ENCODE measurements at regions not wholly inside any gene's neighbourhood (a gene's known extent, or its start where the extent isn't known, plus 50 kb on each side); places are given as distances from the start of the nearest gene placed in this dataset.

GRCh38 chr6:133698272-133698671, 190.6 kb upstream of the TCF21 start:
- POLR2A ChIA-PET: no interaction called here

GRCh38 chr6:133699741-133700385, 189.1 kb upstream of the TCF21 start:
- Histone ChIP-seq H3K9me3 (no peaks in the 10 kb centered on the region), H3K27ac (ENCODE audit: low read depth in 2 of 2, low read length in 1 of 2) (no peak overlapping the region), H3K9me2 (no peaks in the 10 kb centered on the region), H3K4me1 (ENCODE audit: control insufficient read depth in 1 of 2, insufficient read depth in 2 of 2, low read depth in 1 of 2, low read length in 1 of 2) (no peaks in the 10 kb centered on the region), H3K79me2 (ENCODE audit: insufficient read depth) (no peaks in the 10 kb centered on the region), H3K4me2 (no peak overlapping the region), H3K36me3 (replicated peaks in 1 of 2; ENCODE audit: control insufficient read depth in 1 of 2, insufficient read depth in 2 of 2, low read length in 1 of 2) (no peaks in the 10 kb centered on the region), H3K9ac (no peak overlapping the region), H3K27me3 (ENCODE audit: insufficient read depth) (no peaks in the 10 kb centered on the region; the same call in 1 of the 2 replicates), H3K4me3 (ENCODE audit: low read depth in 2 of 2, low read length in 1 of 2) (no peak overlapping the region), H3F3A (replicated peaks; ENCODE audit: insufficient read depth) (no peaks in the 10 kb centered on the region), H2AFZ (ENCODE audit: low read depth) (no peak overlapping the region), H4K20me1 (ENCODE audit: insufficient read depth) (no peaks in the 10 kb centered on the region)
- ChIA-PET POLR2A (no interaction called here), CTCF (no interaction called here)
- no peak for TF ChIP-seq TEAD4 (IDR thresholded peaks at IDR 0.05; ENCODE audit: borderline replicate concordance, insufficient read depth)
- TF ChIP-seq GABPA (IDR thresholded peaks at IDR 0.05; ENCODE audit: low read depth): no peak
- no peak for TF ChIP-seq TCF12 (IDR thresholded peaks at IDR 0.05)
- no peak for TF ChIP-seq ZBTB33 (IDR thresholded peaks at IDR 0.05; ENCODE audit: borderline replicate concordance, low read depth)
- no peak for TF ChIP-seq NFIC (IDR thresholded peaks at IDR 0.05; ENCODE audit: borderline replicate concordance)
- no peak for TF ChIP-seq FOXJ3 (CRISPR knock-in tag; IDR thresholded peaks at IDR 0.05)
- no peak for TF ChIP-seq MXI1 (IDR thresholded peaks at IDR 0.05; ENCODE audit: low read depth, low read length)
- no peak for TF ChIP-seq FOXM1 (IDR thresholded peaks at IDR 0.05; ENCODE audit: low read depth)
- no peak for TF ChIP-seq USF1 (IDR thresholded peaks at IDR 0.05; ENCODE audit: borderline replicate concordance, low read depth)
- no peak for TF ChIP-seq PBX3 (IDR thresholded peaks at IDR 0.05)
- no peak for TF ChIP-seq MEF2A (IDR thresholded peaks at IDR 0.05; ENCODE audit: borderline replicate concordance, low read depth)
- TF ChIP-seq EZH2phosphoT487 (IDR thresholded peaks at IDR 0.05; ENCODE audit: borderline replicate concordance, low read depth): no peak
- no peak for DNase-seq
- WGBS (ENCODE audit: low lambda C conversion rate): 21% methylated on average over 1 of the region's 1 CpG

More at GRCh38 chr6:133698272-133698671, 190.6 kb upstream of the TCF21 start:
- H3F3A ChIP-seq (replicated peaks; ENCODE audit: insufficient read depth): no peaks in the 10 kb centered on the region
- WGBS (ENCODE audit: low lambda C conversion rate): 13% methylated on average over 1 of the region's 1 CpG
- H3K36me3 ChIP-seq (replicated peaks in 1 of 2; ENCODE audit: control insufficient read depth in 1 of 2, insufficient read depth in 2 of 2, low read length in 1 of 2): no peaks in the 10 kb centered on the region
- no peak overlapping the region for H3K4me3 ChIP-seq (ENCODE audit: low read depth in 2 of 2, low read length in 1 of 2)
- no peaks in the 10 kb centered on the region; the same call in 1 of the 2 replicates for H3K27me3 ChIP-seq (ENCODE audit: insufficient read depth)
- TF ChIP-seq TEAD4 (IDR thresholded peaks at IDR 0.05; ENCODE audit: borderline replicate concordance, insufficient read depth) (no peak), RXRA (IDR thresholded peaks at IDR 0.05; ENCODE audit: borderline replicate concordance, low read depth) (no peak), YY1 (IDR thresholded peaks at IDR 0.05; ENCODE audit: low read depth) (no peak), POLR2AphosphoS5 (IDR thresholded peaks at IDR 0.05; ENCODE audit: low read depth, low read length) (no peak), CHD2 (IDR thresholded peaks at IDR 0.05; ENCODE audit: low read length, partially characterized antibody) (no peak)
- H4K20me1 ChIP-seq (ENCODE audit: insufficient read depth): no peaks in the 10 kb centered on the region
- CTCF ChIA-PET: no interaction called here
- DNase-seq: no peak
- no peak overlapping the region for H2AFZ ChIP-seq (ENCODE audit: low read depth)
- no peak overlapping the region for H3K27ac ChIP-seq (ENCODE audit: low read depth in 2 of 2, low read length in 1 of 2)
- no peaks in the 10 kb centered on the region for H3K4me1 ChIP-seq (ENCODE audit: control insufficient read depth in 1 of 2, insufficient read depth in 2 of 2, low read depth in 1 of 2, low read length in 1 of 2)
- H3K79me2 ChIP-seq (ENCODE audit: insufficient read depth): no peaks in the 10 kb centered on the region
- H3K9ac ChIP-seq: no peak overlapping the region
- no peaks in the 10 kb centered on the region for H3K9me2 ChIP-seq
- no peaks in the 10 kb centered on the region for H3K9me3 ChIP-seq
- no peak overlapping the region for H3K4me2 ChIP-seq
